Activated CD4-positive, alpha-beta T cell treated with anti-CD3 and anti-CD28 coated beads, Interleukin-2, amount 50 U/mL, for 16 hours (primary cell): ENCODE measurements at regions not wholly inside any gene's neighbourhood (a gene's known extent, or its start where the extent isn't known, plus 50 kb on each side); places are given as distances from the start of the nearest gene placed in this dataset.

ENCODE experiments used
- DNase-seq: peaks from one replicate; pipeline ENCODE4 v3.0.0-alpha.2; 2020

- DNase-seq: no peak
Observed at GRCh38 chr3:105923140-105923539, 54.3 kb upstream of the CBLB start.

GRCh38 chr3:105927741-105928140, 58.9 kb upstream of the CBLB start:
- DNase-seq: no peak

- DNase-seq: no peak
Observed at GRCh38 chr3:105930733-105931132, 61.9 kb upstream of the CBLB start.

GRCh38 chr3:105931500-105931899, 62.7 kb upstream of the CBLB start:
- DNase-seq: no peak

- DNase-seq: no peak
Observed at GRCh38 chr3:105933871-105934270, 65.1 kb upstream of the CBLB start.

GRCh38 chr3:105938101-105938500, 69.3 kb upstream of the CBLB start:
- DNase-seq: no peak

- no peak for DNase-seq
Observed at GRCh38 chr3:105938806-105939205, 70.0 kb upstream of the CBLB start.

GRCh38 chr3:105944276-105944675, 75.5 kb upstream of the CBLB start:
- DNase-seq: no peak

- DNase-seq: no peak
Observed at GRCh38 chr3:105944721-105945120, 75.9 kb upstream of the CBLB start.

GRCh38 chr3:105948101-105948500, 79.3 kb upstream of the CBLB start:
- no peak for DNase-seq

- DNase-seq: no peak
Observed at GRCh38 chr3:105950881-105951600, 82.2 kb upstream of the CBLB start.

- DNase-seq: no peak
Observed at GRCh38 chr3:105953831-105954230, 85.0 kb upstream of the CBLB start.

GRCh38 chr3:105956306-105956705, 87.5 kb upstream of the CBLB start:
- no peak for DNase-seq

GRCh38 chr3:105957722-105958121, 88.9 kb upstream of the CBLB start:
- no peak for DNase-seq

- DNase-seq: no peak
Observed at GRCh38 chr3:105958237-105959000, 89.6 kb upstream of the CBLB start.

- no peak for DNase-seq
Observed at GRCh38 chr3:105959851-105960250, 91.0 kb upstream of the CBLB start.

- DNase-seq: no peak
Observed at GRCh38 chr3:105960381-105960780, 91.6 kb upstream of the CBLB start.

- no peak for DNase-seq
Observed at GRCh38 chr3:105963161-105963560, 94.3 kb upstream of the CBLB start.

- DNase-seq: no peak
Observed at GRCh38 chr3:105965384-105965783, 96.6 kb upstream of the CBLB start.

GRCh38 chr3:105967117-105967516, 98.3 kb upstream of the CBLB start:
- no peak for DNase-seq

- DNase-seq: no peak
Observed at GRCh38 chr3:105970283-105970682, 101.5 kb upstream of the CBLB start.

GRCh38 chr3:105972069-105972468, 103.3 kb upstream of the CBLB start:
- DNase-seq: no peak

- DNase-seq: no peak
Observed at GRCh38 chr3:105974381-105974780, 105.6 kb upstream of the CBLB start.

GRCh38 chr3:105976196-105976595, 107.4 kb upstream of the CBLB start:
- DNase-seq: no peak

GRCh38 chr3:105979961-105980360, 111.1 kb upstream of the CBLB start:
- no peak for DNase-seq
